K562 (cell line): ENCODE measurements at regions not wholly inside any gene's neighbourhood (a gene's known extent, or its start where the extent isn't known, plus 50 kb on each side); places are given as distances from the start of the nearest gene placed in this dataset.
A peak's percentile ranks its signal among the peaks of the same experiment; 100 is the strongest.

ENCODE experiments used
- ASH1L ChIP-seq: fragments of 450-650 bp; IDR thresholded peaks from 2 replicates; pipeline ENCODE4 v1.6.1; 2018; ENCODE audit warnings: borderline replicate concordance, mild to moderate bottlenecking, low read depth; ENCODE audit not compliant: partially characterized antibody
- CBX3 ChIP-seq, 2 experiments: IDR thresholded peaks; 1 replicate in 1 of 2; 2 replicates in 1 of 2; pipeline ENCODE4 v1.6.1; 2012; ENCODE audit warnings: inconsistent platforms in 2 of 2, low read length in 2 of 2, borderline replicate concordance in 1 of 2, control low read depth in 1 of 2
- EGR1 ChIP-seq: fragments of 450-650 bp; conservative IDR thresholded peaks from 2 replicates; pipeline ENCODE4 v1.6.1; 2017; ENCODE audit warnings: mild to moderate bottlenecking
- EZH2 ChIP-seq: IDR thresholded peaks from 2 replicates; pipeline ENCODE4 v1.6.1; 2012; ENCODE audit warnings: low read depth, mild to moderate bottlenecking, inconsistent platforms, low read length, borderline replicate concordance
- GABPB2 ChIP-seq: fragments of 250-450 bp; sonication (Bioruptor Pico); conservative IDR thresholded peaks from 2 replicates; pipeline ENCODE4 v1.5.1; 2021; ENCODE audit warnings: mild to moderate bottlenecking
- MAZ ChIP-seq, 2 experiments: fragments of 450-650 bp in 1 of 2; sonication (generic) in 1 of 2; formaldehyde crosslinking; IDR thresholded peaks in 1 of 2; conservative IDR thresholded peaks in 1 of 2; 2 replicates each; pipeline versions ENCODE4 v1.4.0 to v1.5.0; 2020; ENCODE audit warnings: mild to moderate bottlenecking in 1 of 2, missing genetic modification reagents in 1 of 2
- MTA3 ChIP-seq: fragments of 450-650 bp; formaldehyde crosslinking; IDR thresholded peaks from 2 replicates; pipeline ENCODE4 v1.6.1; 2017; ENCODE audit warnings: mild to moderate bottlenecking, borderline replicate concordance
- NEUROD1 ChIP-seq: fragments of 150-350 bp; IDR thresholded peaks from 2 replicates; pipeline ENCODE4 v1.6.1; 2014; ENCODE audit warnings: borderline replicate concordance, low read length, low read depth; ENCODE audit not compliant: partially characterized antibody
- POLR2H ChIP-seq: IDR thresholded peaks from 2 replicates; pipeline ENCODE4 v1.6.1; 2016; ENCODE audit warnings: missing genetic modification characterization, low read depth, mild to moderate bottlenecking, control low read depth, missing compliant biosample characterization, moderate library complexity
- PURB ChIP-seq: sonication (generic); formaldehyde crosslinking; IDR thresholded peaks from 2 replicates; pipeline ENCODE4 v1.9.0; 2021; ENCODE audit warnings: low read depth, mild to moderate bottlenecking, missing genetic modification reagents
- RBM15 ChIP-seq: fragments of 200-400 bp; formaldehyde crosslinking; IDR thresholded peaks from 2 replicates; pipeline ENCODE4 v1.6.1; 2018; ENCODE audit warnings: mild to moderate bottlenecking, low read length, moderate library complexity; ENCODE audit not compliant: insufficient read depth
- TCFL5 ChIP-seq: fragments of 250-450 bp; sonication (Bioruptor Pico); conservative IDR thresholded peaks from 2 replicates; pipeline ENCODE4 v1.6.1; 2021; ENCODE audit warnings: mild to moderate bottlenecking, moderate library complexity, matching md5 sums
- XRCC3 ChIP-seq: fragments of 450-650 bp; IDR thresholded peaks from 2 replicates; pipeline ENCODE4 v1.6.1; 2017; ENCODE audit warnings: mild to moderate bottlenecking, moderate library complexity
- YY1 ChIP-seq, 3 experiments: IDR thresholded peaks; 2 replicates each; pipeline ENCODE4 v1.6.1; 2011; ENCODE audit warnings: low read length in 2 of 3, mild to moderate bottlenecking in 2 of 3, moderate library complexity in 2 of 3, borderline replicate concordance in 1 of 3, control low read depth in 1 of 3, low read depth in 1 of 3; ENCODE audit not compliant: insufficient read depth in 3 of 3, insufficient replicate concordance in 2 of 3, control insufficient read depth in 1 of 3, insufficient read length in 1 of 3; ENCODE audit errors: extremely low read depth in 1 of 3
- ZNF184 ChIP-seq: sonication (generic); formaldehyde crosslinking; IDR thresholded peaks from 2 replicates; pipeline ENCODE4 v1.5.0; 2020; ENCODE audit warnings: missing genetic modification reagents
- ZNF778 ChIP-seq: fragments of 450-650 bp; formaldehyde crosslinking; IDR thresholded peaks from 2 replicates; pipeline ENCODE4 v1.4.0; 2020; ENCODE audit warnings: mild to moderate bottlenecking, moderate library complexity
- ZNF830 ChIP-seq: fragments of 250-450 bp; sonication (Bioruptor Pico); IDR thresholded peaks from 2 replicates; pipeline ENCODE4 v1.5.0; 2021; ENCODE audit warnings: mild to moderate bottlenecking
- TF ChIP-seq, protein P1 (sequence below): fragments of 450-650 bp; formaldehyde crosslinking; IDR thresholded peaks from 2 replicates; pipeline ENCODE4 v1.4.0; 2022; ENCODE audit warnings: missing genetic modification characterization
- TF ChIP-seq, protein P2 (sequence below): fragments of 250-450 bp; sonication (Bioruptor Pico); IDR thresholded peaks from 2 replicates; pipeline ENCODE4 v1.8.0; 2022; ENCODE audit warnings: moderate library complexity, mild to moderate bottlenecking, inconsistent platforms
- TF ChIP-seq, protein P3 (sequence below): fragments of 250-450 bp; sonication (Bioruptor Pico); IDR thresholded peaks from 2 replicates; pipeline ENCODE4 v1.5.0; 2022; ENCODE audit warnings: mild to moderate bottlenecking
- TF ChIP-seq, protein P4 (sequence below): fragments of 450-650 bp; formaldehyde crosslinking; IDR thresholded peaks from 2 replicates; pipeline ENCODE4 v1.4.0; 2022; ENCODE audit warnings: missing genetic modification characterization

DNA sequence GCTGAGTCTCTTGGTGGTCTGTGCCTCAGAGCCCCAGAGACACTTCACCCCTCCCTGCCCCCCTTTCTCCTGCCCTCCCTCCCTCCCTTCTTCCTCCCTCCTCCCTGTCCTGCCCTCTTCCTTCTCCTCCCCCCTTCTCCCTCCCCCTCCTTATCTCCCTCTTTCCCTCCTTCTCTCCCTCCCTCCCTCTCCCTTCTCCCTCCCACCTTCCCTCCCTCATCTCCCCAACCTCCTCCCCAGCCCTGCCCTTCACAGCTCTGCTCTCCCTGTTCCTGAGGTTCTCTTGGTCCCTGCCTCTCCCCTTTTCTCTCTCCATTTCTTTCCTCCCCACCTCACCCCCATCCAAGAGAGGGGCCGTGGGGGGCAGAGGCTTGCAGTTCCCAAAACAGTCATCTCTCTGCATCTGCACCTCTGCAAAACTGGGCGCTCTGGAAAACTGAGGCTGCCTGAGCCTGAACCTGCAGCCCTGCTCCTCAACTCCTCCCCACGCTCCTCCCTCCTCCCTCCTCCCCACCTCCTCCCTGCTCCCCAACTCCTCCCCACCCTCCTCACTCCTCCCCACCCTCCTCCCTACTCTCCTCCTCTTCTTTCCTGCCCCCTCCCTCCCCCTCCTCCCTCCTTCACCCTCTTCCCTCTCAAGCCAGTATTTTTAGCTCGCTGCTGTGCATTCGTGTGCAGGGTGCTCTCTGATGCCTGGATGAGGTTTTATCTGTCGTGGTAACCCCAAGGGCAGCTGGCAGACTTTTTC lies 219.1 kb downstream of the C9orf50 start (continued):
- TF ChIP-seq MTA3 (no peak), ZNF830 (CRISPR knock-in tag) (no peak), CBX3 (IDR thresholded peaks at IDR 0.05; ENCODE audit: borderline replicate concordance in 1 of 2, low read length in 2 of 2) (no peak), POLR2H (tag) (no peak), ZNF778 (CRISPR knock-in tag) (no peak), GABPB2 (CRISPR knock-in tag) (no peak), MAZ (CRISPR knock-in tag; conservative IDR thresholded peaks at IDR 0.05 in 1 of 2, IDR thresholded peaks at IDR 0.05 in 1 of 2) (peak in 1 of 2 experiments; percentile 28; a peak in 1 of 4 replicates), ASH1L (no peak), RBM15 (no peak), EZH2 (no peak), NEUROD1 (no peak), PURB (CRISPR knock-in tag) (no peak), EGR1 (peak; percentile 33; the same call in 1 of the 2 replicates), YY1 (IDR thresholded peaks at IDR 0.05; ENCODE audit: borderline replicate concordance in 1 of 3, control insufficient read depth in 1 of 3, extremely low read depth in 1 of 3, insufficient read depth in 3 of 3, insufficient read length in 1 of 3, insufficient replicate concordance in 2 of 3, low read depth in 1 of 3, low read length in 2 of 3) (no peak), XRCC3 (no peak), TCFL5 (CRISPR knock-in tag) (no peak), ZNF184 (CRISPR knock-in tag) (no peak)
- TF ChIP-seq, protein P1, sequence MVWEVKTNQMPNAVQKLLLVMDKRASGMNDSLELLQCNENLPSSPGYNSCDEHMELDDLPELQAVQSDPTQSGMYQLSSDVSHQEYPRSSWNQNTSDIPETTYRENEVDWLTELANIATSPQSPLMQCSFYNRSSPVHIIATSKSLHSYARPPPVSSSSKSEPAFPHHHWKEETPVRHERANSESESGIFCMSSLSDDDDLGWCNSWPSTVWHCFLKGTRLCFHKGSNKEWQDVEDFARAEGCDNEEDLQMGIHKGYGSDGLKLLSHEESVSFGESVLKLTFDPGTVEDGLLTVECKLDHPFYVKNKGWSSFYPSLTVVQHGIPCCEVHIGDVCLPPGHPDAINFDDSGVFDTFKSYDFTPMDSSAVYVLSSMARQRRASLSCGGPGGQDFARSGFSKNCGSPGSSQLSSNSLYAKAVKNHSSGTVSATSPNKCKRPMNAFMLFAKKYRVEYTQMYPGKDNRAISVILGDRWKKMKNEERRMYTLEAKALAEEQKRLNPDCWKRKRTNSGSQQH (CRISPR knock-in tag), result no peak
- TF ChIP-seq, protein P2, sequence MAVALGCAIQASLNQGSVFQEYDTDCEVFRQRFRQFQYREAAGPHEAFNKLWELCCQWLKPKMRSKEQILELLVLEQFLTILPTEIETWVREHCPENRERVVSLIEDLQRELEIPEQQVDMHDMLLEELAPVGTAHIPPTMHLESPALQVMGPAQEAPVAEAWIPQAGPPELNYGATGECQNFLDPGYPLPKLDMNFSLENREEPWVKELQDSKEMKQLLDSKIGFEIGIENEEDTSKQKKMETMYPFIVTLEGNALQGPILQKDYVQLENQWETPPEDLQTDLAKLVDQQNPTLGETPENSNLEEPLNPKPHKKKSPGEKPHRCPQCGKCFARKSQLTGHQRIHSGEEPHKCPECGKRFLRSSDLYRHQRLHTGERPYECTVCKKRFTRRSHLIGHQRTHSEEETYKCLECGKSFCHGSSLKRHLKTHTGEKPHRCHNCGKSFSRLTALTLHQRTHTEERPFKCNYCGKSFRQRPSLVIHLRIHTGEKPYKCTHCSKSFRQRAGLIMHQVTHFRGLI, result no peak
- TF ChIP-seq, protein P3, sequence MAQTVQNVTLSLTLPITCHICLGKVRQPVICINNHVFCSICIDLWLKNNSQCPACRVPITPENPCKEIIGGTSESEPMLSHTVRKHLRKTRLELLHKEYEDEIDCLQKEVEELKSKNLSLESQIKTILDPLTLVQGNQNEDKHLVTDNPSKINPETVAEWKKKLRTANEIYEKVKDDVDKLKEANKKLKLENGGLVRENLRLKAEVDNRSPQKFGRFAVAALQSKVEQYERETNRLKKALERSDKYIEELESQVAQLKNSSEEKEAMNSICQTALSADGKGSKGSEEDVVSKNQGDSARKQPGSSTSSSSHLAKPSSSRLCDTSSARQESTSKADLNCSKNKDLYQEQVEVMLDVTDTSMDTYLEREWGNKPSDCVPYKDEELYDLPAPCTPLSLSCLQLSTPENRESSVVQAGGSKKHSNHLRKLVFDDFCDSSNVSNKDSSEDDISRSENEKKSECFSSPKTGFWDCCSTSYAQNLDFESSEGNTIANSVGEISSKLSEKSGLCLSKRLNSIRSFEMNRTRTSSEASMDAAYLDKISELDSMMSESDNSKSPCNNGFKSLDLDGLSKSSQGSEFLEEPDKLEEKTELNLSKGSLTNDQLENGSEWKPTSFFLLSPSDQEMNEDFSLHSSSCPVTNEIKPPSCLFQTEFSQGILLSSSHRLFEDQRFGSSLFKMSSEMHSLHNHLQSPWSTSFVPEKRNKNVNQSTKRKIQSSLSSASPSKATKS (CRISPR knock-in tag), result no peak
- TF ChIP-seq, protein P4, sequence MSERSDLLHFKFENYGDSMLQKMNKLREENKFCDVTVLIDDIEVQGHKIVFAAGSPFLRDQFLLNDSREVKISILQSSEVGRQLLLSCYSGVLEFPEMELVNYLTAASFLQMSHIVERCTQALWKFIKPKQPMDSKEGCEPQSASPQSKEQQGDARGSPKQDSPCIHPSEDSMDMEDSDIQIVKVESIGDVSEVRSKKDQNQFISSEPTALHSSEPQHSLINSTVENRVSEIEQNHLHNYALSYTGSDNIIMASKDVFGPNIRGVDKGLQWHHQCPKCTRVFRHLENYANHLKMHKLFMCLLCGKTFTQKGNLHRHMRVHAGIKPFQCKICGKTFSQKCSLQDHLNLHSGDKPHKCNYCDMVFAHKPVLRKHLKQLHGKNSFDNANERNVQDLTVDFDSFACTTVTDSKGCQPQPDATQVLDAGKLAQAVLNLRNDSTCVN (CRISPR knock-in tag), result 0 out of 2 replicates have a peak, but pooled peaks have one; percentile 25
